HUES6 (cell line): ENCODE measurements at regions not wholly inside any gene's neighbourhood (a gene's known extent, or its start where the extent isn't known, plus 50 kb on each side); places are given as distances from the start of the nearest gene placed in this dataset.
"Not testable (repeated sequence)": the region's sequence is repeated elsewhere in the genome, so short reads cannot be mapped to it uniquely, and the experiment has no call there.

Experiments
- H3K27ac ChIP-seq: 2 replicates; pipeline ENCODE4 v1.7.0; 2013; ENCODE audit warnings: low read depth, mild to moderate bottlenecking, low read length, inconsistent platforms
- H3K27me3 ChIP-seq: 2 replicates; pipeline ENCODE4 v1.6.1; 2013; ENCODE audit warnings: low read length; ENCODE audit not compliant: control insufficient read depth, insufficient read depth
- H3K36me3 ChIP-seq: 2 replicates; pipeline ENCODE4 v1.6.1; 2013; ENCODE audit warnings: low read length; ENCODE audit not compliant: control insufficient read depth, insufficient read depth
- H3K4me1 ChIP-seq: 2 replicates; pipeline ENCODE4 v1.6.1; 2013; ENCODE audit warnings: low read length; ENCODE audit not compliant: control insufficient read depth, insufficient read depth
- H3K4me3 ChIP-seq: 2 replicates; pipeline ENCODE4 v1.5.1; 2013; ENCODE audit warnings: low read depth, low read length
- H3K9ac ChIP-seq: one replicate; pipeline ENCODE4 v1.6.1; 2013; ENCODE audit warnings: mild to moderate bottlenecking, low read length
- H3K9me3 ChIP-seq: 2 replicates; pipeline ENCODE4 v1.6.1; 2013; ENCODE audit warnings: low read depth, low read length; ENCODE audit not compliant: control insufficient read depth, insufficient read depth

DNA sequence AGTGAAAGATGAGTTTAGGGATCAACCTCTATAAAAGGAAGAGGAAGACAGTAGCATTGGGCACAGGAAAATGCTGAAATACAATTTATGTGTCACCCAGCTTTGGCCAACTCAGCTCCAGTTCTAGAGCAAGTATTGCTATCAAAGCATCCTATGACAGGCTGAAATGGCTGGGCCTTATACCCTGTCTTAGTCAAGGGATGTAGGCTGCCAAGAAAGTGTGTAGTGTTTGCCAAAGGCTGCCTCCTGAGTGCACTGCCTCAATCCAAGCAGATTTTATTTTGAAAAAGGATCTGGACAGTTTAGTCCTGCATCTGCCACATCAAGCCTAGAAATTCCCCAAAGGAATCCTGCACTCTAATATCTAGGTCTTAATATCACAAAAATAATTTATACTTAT is 359.9 kb upstream of the ZC3H15 start:
- Histone ChIP-seq H3K27me3 (no peaks in the 10 kb centered on the region), H3K9ac (no peak overlapping the region), H3K9me3 (no peaks in the 10 kb centered on the region), H3K4me3 (no peak overlapping the region), H3K4me1 (peaks cover 41% of the 10 kb centered on the region), H3K27ac (no peak overlapping the region), H3K36me3 (no peaks in the 10 kb centered on the region)

DNA sequence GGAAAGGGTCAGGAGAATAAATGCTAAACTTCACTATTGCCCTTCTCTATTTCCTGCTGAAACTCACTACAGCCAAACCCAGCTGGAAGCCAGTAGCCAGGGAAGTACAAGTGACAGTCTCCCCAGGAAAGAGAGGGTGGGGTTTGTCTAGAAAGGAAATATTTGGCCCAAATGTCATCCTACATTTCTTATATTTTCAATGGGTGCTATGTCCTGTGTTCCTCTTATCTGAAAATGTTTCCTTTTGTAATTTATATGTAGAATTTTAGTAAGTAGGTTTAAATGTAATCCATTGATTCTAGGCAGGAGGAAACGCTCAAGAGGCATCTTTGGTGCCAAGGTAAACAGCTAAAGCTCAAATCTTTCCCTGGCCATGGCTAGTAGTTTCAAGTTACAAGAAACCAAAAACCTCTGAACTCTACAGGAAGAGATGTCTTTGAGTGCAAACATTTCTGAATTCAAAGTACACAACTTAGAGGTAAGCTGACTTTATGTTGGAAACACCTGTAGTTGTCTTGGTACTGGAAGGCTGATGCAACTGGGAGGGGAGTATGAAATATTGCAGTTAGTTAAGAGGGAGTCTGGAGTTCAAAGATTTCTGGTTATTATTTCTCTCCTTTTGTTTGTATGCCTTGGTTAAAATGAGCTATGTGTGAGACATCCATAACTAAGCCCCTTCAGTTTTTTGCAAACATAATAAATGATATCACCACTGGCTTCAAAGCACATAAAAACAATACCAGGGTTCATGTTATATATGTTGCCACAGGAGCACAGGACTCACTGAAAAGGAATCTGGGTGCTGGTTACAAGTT is 356.1 kb upstream of the ZC3H15 start:
- Histone ChIP-seq H3K27ac (peak overlapping the region; percentile 29; the same call in 1 of the 2 replicates), H3K9me3 (no peaks in the 10 kb centered on the region), H3K36me3 (no peaks in the 10 kb centered on the region), H3K27me3 (no peaks in the 10 kb centered on the region), H3K4me1 (peaks cover 36% of the 10 kb centered on the region), H3K9ac (no peak overlapping the region), H3K4me3 (no peak overlapping the region)

DNA sequence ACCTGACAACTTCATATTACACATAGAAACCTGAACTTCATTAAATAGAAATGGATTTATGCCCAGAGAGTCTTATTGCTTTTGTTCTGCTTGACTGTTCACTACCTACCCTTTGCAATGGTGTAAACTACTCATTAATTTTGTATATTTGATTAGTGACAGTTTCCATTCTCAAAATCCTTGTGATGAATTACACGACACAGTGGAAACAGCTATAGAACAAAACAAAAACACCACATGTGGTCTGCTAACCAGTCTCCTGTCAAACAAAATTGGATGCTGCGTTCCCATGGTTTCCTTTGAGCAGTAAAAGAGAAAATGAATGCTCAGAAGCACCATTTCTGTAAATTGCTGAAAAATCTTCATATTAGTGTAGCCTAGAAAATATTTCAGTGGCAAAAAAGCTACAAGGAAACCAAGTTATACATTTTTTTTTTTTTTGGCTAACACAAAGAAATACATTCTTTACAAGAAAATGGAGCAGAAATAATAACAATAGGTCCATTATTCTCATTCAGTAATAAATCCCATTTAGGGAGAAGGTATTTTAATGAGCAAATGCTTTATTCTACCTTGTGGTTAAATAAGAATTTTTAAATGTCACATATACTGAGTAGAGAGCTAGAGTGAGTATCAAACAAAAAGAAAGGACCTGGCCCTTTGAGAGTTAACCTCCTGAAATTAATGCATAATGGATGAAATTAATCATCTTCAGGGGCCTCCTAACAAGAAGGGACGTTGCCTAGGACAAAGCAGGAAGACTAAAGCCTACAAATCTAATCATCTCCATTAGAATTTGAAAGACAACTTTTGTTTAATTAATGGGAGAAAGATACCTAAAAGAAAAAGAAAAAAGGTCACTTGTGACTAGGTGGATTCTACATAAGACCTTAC is 355.1 kb upstream of the ZC3H15 start:
- Histone ChIP-seq H3K27ac (peak overlapping the region; percentile 29; the same call in 1 of the 2 replicates), H3K9ac (no peak overlapping the region), H3K36me3 (no peaks in the 10 kb centered on the region)

DNA sequence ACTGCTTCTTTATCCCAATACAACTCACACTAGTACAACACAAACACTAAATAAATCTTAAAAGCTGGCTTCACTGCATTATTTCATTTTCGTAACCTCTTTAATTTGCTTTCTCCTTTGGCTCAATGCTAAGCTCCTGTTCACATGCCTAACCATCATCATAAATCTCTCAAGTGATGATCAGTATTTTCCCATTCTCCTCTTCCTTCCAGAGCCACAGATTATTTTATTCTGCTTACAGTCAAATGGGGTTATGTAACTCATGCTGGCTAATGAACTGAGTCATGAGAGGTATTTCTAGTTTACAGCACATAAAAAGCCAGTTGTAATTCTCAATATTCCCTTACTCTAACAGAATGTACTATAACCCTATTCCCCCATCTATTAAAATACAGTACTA is 350.4 kb upstream of the ZC3H15 start:
- H3K9ac ChIP-seq, result no peak overlapping the region
- no peak overlapping the region for H3K4me3 ChIP-seq
- H3K9me3 ChIP-seq, result no peaks in the 10 kb centered on the region
- H3K27ac ChIP-seq, result no peak overlapping the region
- no peaks in the 10 kb centered on the region for H3K27me3 ChIP-seq
- no peaks in the 10 kb centered on the region for H3K36me3 ChIP-seq
- H3K4me1 ChIP-seq, result peaks cover 7% of the 10 kb centered on the region; the same call in 1 of the 2 replicates

More for the DNA sequence above, 355.1 kb upstream of the ZC3H15 start:
- H3K27me3 ChIP-seq, result no peaks in the 10 kb centered on the region
- H3K4me1 ChIP-seq, result peaks cover 27% of the 10 kb centered on the region
- no peak overlapping the region for H3K4me3 ChIP-seq
- no peaks in the 10 kb centered on the region for H3K9me3 ChIP-seq

DNA sequence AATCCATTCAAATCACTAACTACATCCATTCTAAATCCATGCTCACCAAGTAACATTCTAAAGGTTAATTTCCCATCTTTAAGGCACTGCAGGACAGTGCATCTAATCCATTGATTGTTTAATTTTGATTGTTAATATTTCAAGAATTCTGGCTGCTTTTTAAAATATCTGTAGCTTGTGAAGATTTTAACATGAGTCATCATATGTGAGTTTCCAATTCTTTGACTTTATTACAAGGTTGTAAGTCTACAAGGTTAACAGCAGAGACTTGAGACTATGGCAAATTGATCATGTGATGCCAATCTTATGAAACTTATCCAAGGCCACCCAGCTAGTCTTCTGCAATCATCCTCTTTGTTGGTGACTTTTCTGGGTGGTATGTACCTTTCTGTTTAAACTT is 349.2 kb upstream of the ZC3H15 start:
- Histone ChIP-seq H3K4me1 (no peaks in the 10 kb centered on the region), H3K4me3 (no peak overlapping the region), H3K27me3 (no peaks in the 10 kb centered on the region), H3K27ac (no peak overlapping the region), H3K9ac (no peak overlapping the region), H3K9me3 (no peaks in the 10 kb centered on the region), H3K36me3 (no peaks in the 10 kb centered on the region)

DNA sequence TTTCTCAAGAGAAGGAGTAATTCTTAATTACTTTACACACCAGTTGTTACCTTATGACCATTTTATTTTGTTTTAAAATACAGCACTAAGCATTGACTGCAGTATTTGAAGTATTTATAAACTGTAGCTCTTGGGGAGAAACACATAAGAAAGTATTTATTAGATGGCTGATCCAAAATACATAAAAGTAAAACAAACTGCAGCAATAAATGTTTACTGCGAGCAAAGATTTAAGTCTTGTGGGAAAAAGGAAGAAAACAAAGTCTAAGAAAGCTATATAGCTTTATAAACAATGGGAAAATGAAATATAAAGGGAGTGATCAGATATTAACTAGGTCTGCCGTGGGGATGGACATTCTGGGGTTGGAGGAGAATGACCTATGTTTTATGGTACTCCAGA is 347.2 kb upstream of the ZC3H15 start:
- no peaks in the 10 kb centered on the region for H3K9me3 ChIP-seq
- H3K27ac ChIP-seq, result no peak overlapping the region
- no peak overlapping the region for H3K9ac ChIP-seq
- H3K4me1 ChIP-seq, result no peaks in the 10 kb centered on the region
- no peak overlapping the region for H3K4me3 ChIP-seq
- no peaks in the 10 kb centered on the region for H3K27me3 ChIP-seq
- no peaks in the 10 kb centered on the region for H3K36me3 ChIP-seq

DNA sequence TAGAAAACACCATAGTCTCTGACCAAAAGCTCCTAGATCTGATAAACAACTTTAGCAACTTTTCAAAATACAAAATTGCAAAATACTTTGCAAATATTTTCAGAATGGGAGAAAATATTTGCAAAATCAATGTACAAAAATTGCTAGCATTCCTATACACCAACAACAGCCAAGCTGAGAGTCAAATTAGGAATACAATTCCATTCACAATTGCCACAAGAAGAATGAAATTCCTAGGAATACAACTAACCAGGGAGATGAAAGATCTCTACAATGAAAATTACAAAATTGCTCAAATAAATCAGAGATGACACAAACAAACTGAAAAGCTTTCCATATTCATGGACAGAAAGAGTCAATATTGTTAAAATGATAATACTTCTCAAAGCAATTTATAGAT is 327.0 kb upstream of the ZC3H15 start:
- Histone ChIP-seq H3K36me3 (no peaks in the 10 kb centered on the region), H3K9me3 (peaks cover 24% of the 10 kb centered on the region), H3K9ac (no peak overlapping the region), H3K4me3 (no peak overlapping the region), H3K4me1 (no peaks in the 10 kb centered on the region), H3K27me3 (no peaks in the 10 kb centered on the region), H3K27ac (no peak overlapping the region)

DNA sequence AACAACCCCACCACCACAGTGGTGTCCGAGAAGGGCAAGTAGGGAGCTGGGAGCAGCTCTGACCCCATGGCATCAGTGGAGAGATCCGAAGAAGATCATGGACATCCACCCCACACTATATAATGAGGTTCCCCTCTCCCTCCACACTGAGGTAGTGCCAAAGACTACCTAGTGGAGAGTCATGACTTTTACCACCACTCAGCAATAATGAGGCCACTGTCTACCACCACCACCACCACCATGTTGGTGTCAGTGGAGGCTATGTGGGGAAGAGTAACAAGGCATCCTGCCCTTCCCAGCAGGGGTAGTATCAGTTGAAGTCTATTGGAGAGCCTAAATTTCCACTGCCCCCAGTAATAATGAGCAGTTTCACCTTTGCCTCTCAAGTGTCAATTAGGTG is 321.7 kb upstream of the ZC3H15 start:
- Histone ChIP-seq H3K4me1 (no peaks in the 10 kb centered on the region), H3K9ac (no peak overlapping the region), H3K27me3 (no peaks in the 10 kb centered on the region), H3K4me3 (no peak overlapping the region), H3K9me3 (peaks cover 9% of the 10 kb centered on the region), H3K36me3 (no peaks in the 10 kb centered on the region), H3K27ac (no peak overlapping the region)

DNA sequence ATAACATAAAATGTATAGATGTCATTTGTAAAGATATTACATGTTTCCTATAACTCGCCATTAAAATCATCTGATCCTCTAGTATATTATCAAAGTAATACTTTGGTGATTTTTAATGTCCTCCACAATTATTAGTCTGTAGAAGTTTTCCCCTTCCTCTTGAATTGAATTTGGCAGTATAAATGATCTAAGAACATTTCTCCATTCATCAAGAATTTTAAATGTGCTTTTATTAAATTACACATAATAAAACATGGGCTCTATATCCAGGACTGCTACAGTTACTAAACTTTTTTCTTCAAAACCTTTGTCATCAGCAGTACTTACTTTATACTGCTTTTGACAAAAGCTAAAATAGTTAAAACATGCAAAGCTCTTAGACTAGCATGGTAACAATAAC is 315.4 kb upstream of the ZC3H15 start:
- H3K27me3 ChIP-seq, result no peaks in the 10 kb centered on the region
- no peak overlapping the region for H3K4me3 ChIP-seq
- no peaks in the 10 kb centered on the region for H3K36me3 ChIP-seq
- H3K9ac ChIP-seq, result no peak overlapping the region
- H3K4me1 ChIP-seq, result no peaks in the 10 kb centered on the region
- H3K9me3 ChIP-seq, result no peaks in the 10 kb centered on the region
- no peak overlapping the region for H3K27ac ChIP-seq

DNA sequence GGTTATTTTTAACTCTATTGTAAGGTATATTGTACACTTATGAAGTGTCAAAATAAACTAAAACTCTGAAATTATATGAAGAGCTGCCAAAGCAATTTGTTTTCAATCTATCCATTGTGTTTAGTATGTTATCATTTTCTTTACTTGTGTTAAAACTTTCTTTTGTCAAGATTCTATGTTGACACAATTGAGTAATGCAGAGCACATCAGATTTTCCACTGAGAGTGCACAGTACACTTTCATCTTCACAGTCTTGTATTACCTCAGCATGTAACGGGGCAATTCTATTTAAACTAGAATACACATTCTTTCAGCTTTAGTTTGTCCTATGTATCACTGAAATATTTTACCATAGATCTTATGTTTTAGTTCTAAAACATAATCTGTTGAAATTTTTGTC is 304.4 kb upstream of the ZC3H15 start:
- no peaks in the 10 kb centered on the region for H3K27me3 ChIP-seq
- no peak overlapping the region for H3K4me3 ChIP-seq
- no peaks in the 10 kb centered on the region for H3K4me1 ChIP-seq
- H3K9me3 ChIP-seq, result peaks cover 3% of the 10 kb centered on the region
- no peak overlapping the region for H3K9ac ChIP-seq
- H3K27ac ChIP-seq, result no peak overlapping the region
- H3K36me3 ChIP-seq, result no peaks in the 10 kb centered on the region

DNA sequence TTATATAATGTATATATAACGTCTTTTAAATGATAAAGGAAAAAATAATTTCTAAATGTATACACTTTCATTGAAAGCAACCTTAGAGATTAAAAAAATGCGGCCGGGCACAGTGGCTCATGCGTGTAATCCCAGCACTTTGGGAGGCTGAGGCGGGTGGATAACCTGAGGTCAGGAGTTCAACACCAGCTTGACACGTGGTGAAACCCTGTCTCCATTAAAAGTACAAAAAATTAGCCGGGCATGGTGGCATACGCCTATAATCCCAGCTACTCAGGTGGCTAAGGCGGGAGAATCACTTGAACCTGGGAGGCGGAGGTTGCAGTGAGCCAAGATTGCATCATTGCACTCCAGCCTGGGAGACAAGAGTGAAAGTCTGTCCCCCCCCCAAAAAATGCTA is 303.7 kb upstream of the ZC3H15 start:
- H3K9ac ChIP-seq, H3K27me3 ChIP-seq, H3K9me3 ChIP-seq, H3K4me1 ChIP-seq, H3K27ac ChIP-seq, H3K36me3 ChIP-seq, H3K4me3 ChIP-seq: not testable (repeated sequence)
